ENCODE measurements at regions not wholly inside any gene's neighbourhood (a gene's known extent, or its start where the extent isn't known, plus 50 kb on each side); places are given as distances from the start of the nearest gene placed in this dataset.
A peak's percentile ranks its signal among the peaks of the same experiment; 100 is the strongest.

DNA sequence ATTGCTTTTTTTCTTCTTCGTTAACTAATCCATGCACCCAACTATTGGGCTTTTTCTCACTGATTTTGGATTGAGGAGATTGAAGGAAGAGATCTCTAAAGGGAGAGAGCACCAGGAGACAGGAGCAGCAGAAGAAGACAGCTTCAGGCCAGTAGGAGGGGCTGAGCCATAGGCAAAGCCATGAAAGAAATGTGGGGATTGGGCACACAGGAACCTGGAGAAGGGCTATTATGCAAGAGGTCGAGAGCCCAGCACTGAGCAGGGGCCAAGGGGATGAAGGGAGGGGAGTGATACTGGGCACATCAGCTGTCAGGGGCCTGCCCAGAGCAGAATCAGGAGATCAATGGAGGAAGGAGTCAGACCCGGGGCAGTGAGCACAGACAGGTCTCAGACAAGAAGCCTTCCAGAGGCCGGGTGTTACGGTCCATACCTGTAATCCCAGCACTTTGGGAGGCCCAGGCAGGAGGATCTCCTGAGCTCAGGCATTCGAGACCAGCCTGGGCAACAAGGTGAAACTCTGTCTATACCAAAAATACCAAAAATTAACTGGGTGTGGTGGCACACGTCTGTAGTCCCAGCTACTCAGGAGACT lies 140.9 kb downstream of the BCOR start:
- no peak for DNase-seq (ENCODE audit: low read depth)

DNA sequence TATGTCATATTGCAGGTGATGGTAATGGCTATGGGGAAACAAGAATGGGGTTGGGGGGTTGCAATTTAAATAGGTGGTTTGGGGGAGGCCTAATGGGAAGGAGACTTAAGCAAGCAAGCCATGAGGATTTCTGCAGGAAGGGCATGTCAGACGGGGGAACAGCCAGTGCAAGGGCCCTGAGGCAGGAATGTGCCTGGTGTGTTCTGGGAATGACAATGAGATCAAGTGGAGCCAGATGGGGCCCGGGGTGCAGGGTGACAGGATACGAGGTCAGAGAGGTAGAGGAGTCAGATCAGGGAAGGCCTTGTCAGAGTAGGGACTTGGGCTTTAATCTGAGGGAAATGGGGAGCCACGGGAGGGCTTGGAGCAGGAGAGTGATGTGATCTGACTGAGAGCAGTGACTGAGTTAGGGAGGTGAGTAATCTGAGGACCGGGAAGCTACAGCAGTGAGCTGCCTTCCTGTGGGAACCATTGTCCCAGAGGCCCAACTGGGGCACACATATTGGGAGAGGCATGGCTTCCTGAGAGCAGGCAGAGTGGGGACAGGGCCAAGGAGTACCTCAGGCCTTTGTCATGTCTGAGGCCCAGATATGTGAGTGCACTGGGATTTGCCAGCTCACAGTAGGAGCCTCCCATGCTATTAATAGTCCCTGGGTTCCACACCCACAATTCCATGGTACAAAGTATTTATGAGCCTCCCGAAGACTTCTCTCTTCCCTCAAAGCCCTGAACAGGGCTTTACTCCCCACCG lies 139.8 kb downstream of the BCOR start:
- no peak for DNase-seq (ENCODE audit: low read depth)

DNA sequence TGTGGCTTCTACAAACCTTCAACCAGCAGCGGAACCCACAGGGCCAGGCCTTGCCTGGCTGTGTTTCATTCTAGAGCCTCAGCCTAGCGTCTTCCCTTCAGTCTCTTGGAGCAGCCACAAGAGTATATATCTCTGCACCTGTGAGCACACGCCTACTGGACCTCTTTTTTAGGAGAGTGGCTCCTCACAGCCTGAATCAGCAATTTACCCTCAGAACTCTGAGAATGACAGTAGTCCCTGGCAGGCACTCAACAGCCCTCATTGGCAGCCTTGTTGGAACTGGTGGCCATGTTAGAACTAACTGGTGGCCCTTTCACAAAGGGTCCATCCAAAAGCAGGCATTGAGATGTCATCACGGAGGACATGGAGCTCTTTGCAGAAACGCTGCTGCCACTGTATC lies 138.9 kb downstream of the BCOR start:
- no peak for DNase-seq (ENCODE audit: low read depth)

DNA sequence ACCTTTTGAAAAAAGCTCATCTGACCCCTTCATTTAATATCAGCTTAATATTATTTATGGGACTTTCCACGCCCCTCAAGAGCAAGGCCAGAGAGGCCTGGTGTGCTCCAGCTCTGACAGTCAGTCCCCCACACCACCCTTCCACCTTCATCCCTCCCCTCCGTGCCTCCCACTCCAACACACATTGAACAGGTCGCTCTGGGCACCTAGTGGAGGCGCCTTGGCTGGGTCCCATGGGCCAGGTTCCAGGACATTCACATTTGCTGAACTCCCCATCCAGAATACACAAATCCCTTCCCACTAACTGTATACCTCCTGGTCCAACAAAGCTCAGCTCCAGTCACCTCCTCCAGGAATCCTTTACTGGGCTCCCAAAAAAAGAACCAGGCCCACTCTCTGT lies 137.5 kb downstream of the BCOR start:
- no peak for DNase-seq (ENCODE audit: low read depth)

DNA sequence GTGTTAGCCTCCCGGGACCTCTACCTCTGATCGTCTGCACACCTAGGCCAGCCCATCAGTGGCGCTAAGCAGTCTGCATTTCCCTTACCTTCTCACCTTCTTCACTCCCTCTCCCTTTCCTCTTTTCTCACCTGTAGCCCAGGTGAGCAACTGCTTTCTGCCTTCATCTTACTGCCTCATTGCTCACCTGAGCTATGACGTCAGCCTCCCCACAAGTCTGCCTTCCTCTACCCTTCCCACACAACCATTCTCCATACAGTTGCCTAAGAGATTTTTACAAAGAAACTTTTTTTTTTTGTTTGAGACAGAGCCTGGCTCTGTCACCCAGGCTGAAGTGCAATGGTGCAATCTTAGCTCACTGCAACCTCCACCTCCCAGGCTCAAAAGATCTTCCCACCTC lies 136.3 kb downstream of the BCOR start:
- DNase-seq (ENCODE audit: low read depth), result no peak

DNA sequence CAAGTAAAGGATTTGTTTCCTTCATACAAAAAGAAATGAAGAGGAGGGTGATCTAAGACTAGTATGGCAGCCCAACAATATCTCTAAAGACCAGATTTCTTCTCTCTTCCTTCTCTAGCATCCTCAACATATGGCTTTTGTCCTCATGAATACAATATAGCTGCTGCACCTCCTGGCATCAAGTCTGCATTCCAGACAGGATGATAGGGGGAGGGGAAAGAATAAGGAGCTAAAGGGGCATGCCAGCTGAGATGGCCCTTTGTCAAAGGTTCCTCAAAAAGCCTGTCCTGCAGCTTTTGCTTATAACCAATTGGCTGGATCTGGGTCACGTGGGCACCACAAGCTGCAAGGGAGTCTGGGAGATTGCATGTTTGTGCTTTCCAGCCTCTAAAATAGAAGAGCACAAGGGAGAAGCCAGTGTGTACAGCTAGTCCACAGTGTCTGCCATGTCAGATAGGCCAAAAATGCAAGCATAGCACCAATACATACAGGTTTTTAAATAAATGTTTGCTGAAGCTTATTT lies 132.6 kb downstream of the BCOR start:
- DNase-seq (ENCODE audit: low read depth), result no peak

DNA sequence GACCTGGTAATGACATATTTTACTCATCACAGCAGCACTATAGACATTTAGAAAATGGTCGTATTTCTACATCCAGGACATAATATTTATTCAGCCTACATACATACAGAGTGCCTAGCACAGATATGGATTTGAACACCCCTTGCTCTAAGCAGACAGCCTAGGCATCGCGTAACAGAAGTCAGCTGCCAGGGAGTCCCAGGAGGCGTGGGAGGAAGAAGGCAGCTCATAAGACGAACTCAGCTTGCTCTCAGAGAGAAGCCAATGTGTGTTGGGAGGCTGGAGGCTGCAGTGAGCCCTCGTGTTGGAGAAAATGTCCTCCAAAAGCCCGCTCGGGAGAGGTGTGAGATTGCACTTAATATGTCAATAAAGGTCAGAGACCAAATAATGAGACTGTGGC lies 131.6 kb downstream of the BCOR start:
- no peak for DNase-seq (ENCODE audit: low read depth)

DNA sequence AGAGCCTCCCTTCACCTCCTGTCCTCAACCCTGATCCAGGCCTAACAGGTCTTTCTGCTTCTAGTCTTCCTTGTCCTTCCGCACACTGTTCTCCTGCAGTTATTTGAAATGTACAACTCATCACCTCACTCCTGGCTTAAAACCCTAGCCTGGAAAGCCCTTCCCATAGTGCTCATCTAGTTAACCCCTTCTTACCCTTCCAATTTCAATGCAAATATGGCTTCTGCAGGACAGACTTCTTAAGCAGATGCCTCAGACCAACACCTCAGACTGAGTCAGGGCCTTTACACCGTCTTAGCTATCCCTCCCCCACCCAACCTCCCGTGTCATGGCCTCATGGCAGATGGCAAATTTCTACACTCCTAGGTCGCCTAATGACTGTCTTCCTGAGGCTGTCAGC lies 130.4 kb downstream of the BCOR start:
- DNase-seq (ENCODE audit: low read depth), result no peak

DNA sequence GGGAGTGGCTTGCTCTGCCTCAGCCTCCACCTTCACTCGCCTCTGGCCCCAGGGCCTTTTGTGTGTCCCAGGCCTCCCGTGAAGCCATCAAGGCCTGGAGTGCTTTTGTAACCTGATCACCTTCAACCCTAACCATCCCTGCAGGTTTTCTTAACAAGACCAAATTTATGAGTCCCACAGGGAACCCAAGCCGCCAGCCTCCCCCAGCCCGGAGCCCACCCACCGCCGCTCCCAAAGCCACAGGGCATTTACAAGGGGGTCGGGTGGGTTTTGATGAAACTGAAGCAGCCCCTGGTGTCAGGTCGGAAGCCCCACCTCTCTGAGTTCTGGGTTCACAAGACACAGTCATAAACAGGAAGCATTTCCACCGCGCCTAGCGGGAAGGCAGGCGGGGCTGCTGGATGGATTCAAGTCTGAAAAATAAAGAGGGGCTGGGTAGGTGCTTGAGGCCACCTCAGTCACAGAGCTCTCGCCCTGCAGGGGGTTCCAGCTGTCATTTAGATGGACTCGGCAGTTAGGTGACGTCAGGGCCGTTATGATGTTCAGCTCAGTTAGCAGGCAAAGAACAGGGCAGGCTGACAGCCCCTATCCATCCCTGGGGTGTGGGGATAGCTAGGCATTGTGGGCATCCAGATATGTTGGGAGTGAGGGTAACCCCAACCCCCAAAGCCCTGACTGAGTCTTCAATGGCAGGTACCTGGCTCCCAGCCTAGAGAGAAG lies 128.5 kb downstream of the BCOR start:
- peak; percentile 7 for DNase-seq (ENCODE audit: low read depth)

DNA sequence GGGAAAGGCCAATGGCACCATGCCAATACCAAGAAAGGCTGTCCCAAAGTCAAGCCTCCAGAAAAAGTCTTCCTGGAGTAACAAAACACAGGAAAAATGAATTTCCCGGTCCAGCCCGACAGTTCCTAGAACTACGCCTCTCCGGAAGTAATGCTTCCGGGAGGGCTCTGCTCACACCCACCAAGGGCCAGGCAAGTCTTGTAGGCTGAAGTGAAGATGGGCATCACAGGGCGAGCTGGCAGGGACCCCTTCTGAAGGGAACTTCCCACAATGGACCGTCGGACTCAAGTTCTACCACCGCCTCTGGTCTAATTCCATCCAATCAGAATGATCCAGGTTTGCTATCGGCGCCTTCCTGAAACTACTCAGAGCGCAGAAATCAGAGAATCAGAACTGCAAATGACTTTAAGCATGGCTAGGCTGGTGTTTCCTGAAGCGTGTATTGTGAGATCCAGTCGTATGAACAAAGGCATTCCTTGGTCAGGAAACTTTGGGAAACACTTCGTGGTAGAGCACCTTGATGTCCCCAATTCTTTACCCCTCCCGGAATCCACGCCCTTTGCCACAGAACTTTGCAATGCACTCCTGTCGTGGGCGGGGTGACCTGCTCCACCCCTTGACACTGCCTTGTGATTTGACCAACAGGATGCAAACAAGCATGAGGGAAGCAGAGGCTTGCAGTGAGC lies 127.8 kb downstream of the BCOR start:
- DNase-seq (ENCODE audit: low read depth), result no peak

DNA sequence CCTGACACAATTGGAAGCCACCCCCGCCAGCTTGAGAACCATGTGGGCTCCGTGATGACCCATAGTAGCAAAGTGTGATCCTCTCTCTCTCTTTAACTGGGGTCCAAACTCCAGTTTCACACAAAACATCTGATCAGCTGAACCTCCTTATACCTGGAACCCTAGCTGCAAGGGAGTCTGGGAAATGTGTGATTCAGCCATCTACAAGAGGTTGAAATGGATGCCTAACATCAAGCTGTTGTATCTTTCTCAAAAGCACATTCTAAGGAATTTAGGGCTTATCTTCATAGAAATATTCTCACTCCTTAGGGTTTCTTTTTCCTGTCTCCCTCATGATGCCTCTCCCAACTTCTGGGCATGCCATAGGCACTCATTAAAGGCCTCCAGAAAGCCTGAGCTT lies 126.0 kb downstream of the BCOR start:
- no peak for DNase-seq (ENCODE audit: low read depth)

DNA sequence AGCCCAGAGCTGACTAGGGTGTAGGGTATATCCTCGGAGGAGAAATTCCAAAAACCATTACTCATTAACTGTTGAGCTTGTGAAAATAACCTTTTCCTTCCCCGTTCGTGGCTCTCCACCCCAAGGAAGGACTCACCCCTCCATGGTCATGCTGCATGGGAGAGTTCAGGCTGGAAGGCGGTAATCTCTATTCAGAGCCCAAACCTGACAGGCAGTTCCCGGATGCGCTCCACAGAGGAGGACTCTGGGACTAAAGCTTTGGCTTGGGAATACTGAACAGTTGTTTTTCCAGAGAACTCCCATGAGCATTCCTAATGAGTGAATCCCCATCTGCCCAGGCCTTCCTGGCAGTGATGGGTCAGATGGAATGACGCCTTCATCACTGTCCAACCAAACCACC lies 125.4 kb downstream of the BCOR start:
- DNase-seq (ENCODE audit: low read depth), result no peak

DNA sequence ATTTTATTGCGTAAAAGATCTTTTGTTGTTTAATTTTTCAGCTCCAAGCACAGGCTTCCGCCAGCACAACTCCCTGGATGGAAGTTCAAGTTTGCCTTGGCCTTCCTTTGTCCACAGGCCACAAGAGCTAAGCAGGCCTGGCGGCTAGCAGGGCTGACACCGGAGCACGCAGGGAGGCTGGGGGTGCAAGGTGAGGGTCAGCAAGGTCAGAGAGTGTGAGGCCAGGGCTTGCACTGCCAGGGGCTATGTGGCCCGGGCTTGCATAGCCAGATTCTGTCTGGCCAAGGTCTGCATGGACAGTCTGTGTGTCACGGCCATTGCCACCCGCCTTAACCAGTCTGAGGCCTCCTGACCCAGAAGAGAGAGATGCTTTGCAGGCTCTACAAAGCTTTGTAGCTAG lies 123.9 kb downstream of the BCOR start:
- DNase-seq (ENCODE audit: low read depth), result no peak

DNA sequence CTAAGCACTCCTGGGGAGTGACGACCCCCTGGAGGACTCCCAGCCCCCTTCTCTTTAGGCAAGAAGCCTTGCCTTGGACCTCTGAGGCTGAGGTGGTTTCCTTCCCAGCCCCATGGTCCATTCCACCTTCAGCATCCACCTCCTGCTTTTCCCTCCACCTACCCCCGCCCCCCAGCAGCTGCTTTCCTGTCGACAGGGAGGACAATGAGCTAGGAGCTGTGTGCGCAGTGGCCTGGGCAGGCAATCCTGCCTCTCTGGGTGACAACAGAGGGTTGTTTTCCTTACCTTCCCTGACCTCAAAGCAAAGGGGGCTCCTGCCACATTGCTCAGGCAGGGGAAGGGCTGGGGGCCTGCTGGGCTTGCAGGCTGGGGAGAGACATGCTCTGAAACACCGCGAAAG lies 123.5 kb downstream of the BCOR start:
- no peak for DNase-seq (ENCODE audit: low read depth)

DNA sequence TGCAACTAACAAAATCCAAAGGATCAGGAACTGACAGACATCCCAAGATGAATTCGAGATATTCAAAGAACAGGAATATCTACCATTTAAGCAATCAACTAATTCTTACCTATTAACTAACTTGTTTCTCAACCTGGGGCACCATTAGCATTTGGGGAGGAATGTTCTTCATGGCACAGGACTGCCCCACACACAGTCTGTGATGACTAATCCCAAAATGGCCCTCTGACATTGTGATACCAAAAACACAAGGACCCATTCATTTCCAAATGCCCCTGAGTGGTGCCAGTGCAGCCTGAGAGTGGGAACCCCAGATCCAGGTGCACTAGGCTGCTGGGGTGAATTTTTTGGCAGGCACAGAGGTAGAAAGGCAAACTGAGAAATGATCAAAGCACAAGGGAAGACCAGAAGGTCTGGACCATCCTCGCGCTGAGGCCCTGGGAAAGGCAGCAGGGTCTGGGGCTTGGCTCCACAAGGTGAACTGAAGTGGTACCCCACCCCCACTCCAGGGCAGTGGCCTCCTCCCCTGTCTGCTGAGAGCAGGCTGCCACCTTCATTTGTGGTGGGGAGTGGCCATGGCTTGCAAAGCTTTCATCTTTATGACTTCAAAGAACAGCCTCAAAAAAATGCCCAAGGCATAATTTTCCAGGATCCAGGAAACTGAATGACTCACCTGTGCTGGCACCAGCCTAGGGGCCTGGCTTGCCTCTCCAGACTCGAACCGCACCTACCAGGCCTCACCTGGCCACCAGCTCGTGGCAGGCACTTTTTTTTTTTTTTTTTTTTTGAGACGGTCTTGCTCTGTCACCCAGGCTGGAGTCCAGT lies 122.4 kb downstream of the BCOR start:
- no peak for DNase-seq (ENCODE audit: low read depth)

DNA sequence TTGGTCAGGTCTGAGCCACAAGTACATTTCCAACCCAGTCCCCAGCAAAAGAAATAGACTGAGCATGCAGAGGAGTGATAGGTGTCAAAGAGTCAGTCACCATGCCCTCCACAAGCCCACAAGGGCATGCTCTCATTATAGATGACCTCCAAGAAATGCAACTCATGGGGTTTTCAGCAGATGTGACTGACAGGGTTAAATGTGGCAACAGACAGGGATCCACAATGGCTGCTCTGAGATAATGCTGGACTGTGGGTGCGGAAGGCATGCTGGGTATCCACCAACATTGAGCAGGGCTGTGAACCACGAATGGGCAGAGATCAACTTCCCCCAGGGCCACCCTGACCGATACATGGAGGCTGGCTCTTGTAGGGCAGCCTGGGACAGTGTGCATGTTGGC lies 115.8 kb downstream of the BCOR start:
- no peak for DNase-seq (ENCODE audit: low read depth)

DNA sequence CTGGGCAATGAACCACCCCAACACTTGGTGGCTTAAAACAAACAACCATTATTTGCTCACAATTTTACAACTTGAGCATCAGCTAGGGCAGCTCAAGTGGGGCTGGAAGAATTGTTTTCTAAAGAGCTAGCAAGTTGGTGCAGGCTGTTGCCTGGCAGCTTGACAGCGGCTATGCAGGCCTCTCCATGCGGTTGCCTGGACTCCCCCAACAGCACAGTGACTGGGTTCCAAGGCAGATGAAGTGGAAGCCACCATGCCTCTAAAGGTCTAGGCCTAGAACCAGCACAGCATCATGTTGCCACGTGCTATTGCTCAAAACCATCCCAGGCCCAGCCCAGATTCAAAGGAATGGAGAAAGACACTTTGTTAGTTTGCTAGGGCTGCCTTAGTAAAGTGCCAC lies 114.8 kb downstream of the BCOR start:
- no peak for DNase-seq (ENCODE audit: low read depth)

DNA sequence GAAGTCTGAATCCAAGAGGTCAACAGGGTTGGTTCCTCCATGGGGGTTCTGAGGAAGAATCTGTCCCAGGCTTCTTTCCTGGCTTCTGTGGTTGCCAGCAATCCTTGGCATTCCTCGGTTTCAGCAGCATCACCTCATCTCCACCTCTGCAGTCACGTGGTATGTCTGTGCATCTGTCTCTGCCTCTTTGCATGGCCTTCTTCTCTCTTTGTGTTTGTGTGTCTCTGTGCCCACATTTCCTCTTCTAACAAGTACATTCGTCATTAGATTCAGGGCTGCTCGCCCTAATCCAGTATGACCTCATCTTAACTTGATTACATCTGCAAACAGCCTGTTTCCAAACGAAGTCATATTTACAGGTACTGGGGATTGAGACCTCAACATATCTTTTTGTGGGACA lies 114.0 kb downstream of the BCOR start:
- DNase-seq (ENCODE audit: low read depth), result no peak

DNA sequence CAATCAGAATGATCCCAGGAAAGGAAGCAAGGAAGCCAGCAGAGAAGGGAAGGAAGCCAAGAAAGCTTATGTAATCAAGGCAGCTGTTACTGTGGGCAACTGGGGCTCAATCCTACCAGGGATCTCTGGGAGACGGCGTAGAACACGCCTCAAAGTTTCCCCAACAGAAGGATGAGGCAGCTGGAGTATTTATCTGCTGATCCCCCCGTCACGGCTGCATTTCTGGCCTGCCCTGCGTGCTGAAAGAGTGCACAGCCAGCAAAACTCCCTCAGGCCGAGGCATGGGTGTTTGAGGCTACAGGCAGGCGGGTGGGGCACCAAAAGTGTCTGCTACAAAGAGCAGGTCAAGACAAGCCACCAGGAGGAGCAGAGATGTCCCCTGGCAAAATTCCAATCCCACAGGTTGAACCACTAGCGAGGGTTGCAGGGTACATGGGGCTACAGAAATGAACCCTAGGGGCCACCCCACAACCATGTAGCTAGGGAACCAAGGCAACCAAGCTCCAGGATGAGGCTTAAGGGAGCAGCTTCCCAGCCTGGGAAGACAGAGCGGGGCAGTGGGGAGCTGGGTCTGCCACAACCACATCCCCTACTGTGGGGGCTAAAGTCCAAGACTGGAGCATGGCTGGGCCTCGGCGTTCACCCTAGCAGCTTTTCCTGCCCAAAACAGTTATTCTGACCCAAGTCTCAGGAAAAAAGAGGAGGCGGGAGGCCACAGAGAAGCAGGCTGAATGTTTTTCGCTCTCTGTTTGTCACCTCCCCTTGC lies 113.4 kb downstream of the BCOR start:
- DNase-seq (ENCODE audit: low read depth), result no peak

DNA sequence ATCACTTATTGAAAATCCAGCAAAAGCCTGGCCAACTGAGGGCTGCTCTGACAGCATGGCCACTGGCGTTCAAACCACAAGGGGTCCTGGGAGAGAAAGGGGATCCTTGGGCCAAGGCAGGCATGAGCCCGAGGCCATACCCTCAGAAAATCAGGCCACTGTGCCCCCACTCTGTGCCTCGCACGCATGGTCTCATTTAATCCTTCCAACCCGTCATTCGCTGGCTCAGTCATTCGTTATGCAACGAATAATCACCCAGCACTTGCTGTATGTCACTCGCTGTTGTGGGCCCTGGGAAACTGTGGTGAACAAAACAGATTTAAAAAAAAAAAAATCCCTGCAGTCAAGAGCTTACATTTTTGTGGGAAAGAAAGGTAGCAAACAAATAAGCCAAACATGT lies 112.7 kb downstream of the BCOR start:
- no peak for DNase-seq (ENCODE audit: low read depth)

DNA sequence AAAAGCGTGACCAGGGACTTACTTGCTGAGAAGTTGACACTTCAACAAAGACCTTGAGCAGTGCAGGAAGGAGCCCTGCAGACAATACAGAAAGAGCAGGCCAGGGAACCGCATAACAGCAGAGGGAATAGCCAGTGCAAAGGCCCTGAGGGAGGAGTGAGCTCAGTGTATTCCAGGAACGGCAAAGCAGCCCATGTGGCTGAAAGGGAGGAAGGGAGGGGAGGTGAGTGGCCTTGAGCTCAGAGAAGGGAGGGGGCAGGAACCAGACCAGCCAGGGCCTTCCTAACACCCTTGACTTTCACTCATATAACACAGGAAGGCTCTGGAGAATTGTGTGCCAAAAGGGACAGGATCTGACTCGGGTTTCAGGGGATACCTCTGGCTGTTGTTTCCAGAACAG lies 112.2 kb downstream of the BCOR start:
- DNase-seq (ENCODE audit: low read depth), result no peak
